HG03520 (cell line): ENCODE measurements at regions not wholly inside any gene's neighbourhood (a gene's known extent, or its start where the extent isn't known, plus 50 kb on each side); places are given as distances from the start of the nearest gene placed in this dataset.

Experiments used
- ATAC-seq: cut with Tn5 transposase; IDR thresholded peaks from one replicate; pipeline ENCODE4 v1.9.1; 2021; ENCODE audit warnings: mild to moderate bottlenecking, moderate library complexity; ENCODE audit not compliant: unreplicated experiment

DNA sequence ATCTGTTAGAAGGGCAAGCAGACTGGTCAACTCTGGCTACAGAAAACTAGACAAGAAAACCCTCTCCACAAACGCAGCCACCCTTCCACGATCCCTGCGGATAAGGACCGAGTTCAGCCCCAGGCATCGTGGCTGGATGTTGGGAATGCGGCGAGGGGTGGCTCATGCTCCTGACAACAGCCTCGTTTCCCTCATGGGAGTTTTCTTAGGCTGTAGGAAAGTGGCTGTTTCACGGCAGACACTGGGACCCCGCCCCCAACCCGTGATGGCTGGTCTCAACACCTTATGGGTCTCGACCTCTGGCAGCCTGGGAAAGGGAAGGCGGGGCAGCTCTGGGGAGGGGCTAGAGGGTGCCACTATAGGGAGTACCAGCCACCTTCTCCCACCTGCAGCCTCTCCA lies 123.3 kb downstream of the RFLNA start:
- no peak for ATAC-seq

DNA sequence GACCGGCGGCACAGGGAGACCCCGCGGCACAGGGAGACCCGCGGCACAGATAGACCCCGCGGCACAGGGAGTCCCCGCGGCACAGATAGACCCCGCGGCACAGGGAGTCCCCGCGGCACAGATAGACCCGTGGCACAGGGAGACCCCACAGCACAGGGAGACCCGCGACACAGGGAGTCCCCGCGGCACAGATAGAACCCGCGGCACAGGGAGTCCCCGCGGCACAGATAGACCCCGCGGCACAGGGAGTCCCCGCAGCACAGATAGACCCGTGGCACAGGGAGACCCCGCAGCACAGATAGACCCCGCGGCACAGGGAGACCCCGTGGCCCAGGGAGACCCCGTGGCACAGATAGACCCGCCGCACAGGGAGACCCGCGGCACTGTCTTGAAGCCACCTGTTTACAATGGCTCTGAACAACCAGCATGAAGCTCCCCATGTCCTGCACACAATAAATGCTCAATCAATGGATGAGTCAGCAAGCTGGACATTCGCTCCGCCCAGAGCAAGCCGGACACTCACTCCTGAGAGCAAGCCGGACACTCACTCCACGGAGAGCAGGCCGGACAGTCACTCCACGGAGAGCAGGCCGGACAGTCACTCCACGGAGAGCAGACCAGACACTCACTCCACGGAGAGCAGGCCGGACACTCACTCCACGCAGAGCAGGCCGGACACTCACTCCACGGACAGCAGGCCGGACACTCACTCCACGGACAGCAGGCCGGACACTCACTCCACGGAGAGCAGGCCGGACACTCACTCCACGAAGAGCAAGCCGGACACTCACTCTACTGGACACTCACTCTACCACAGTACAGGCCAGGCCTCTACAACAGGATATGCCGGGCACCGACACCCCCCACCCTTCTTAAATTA lies 121.9 kb downstream of the RFLNA start:
- ATAC-seq, result no peak

- ATAC-seq, result no peak
Observed at GRCh38 chr12:124415064-124415463, 120.2 kb downstream of the RFLNA start.

DNA sequence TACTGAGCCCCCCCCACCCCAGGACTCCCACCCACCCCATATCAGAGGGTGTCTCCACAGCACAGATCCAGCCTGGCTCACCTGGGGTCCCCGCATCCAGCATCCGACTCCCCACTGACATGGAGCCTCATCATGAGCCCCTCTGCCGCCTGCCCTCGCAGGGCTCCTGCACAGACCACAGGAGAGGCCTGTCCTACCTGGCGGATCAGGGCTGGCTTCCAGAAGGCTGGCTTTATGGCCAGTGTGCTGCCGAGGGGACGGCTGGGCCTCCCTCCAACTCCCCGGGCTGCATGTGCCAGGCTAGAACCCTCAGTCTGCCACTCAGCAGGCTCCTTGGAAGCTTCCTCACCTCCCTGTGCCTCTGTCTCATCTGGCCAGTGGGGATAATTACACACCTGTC lies 119.0 kb downstream of the RFLNA start:
- ATAC-seq, result no peak

DNA sequence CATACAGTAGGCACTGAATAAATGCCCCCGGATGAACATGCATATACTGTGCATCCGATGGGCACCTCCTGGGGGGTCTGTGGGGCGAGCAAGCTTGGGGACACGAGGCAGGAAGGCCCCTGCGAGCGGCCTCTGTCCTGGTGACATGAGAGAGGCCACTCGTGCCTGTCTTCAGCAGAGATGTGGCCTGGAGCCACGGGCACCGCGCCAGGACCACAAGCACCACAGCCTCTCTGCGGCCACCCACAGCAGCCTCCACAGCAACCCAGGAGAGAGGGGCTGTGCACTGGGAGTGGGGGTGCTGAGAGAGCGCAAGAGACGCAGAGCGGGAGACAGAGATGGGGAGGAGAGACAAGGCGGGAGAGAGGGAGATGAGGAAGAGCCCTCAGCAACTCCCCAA lies 118.5 kb downstream of the RFLNA start:
- ATAC-seq, result no peak

DNA sequence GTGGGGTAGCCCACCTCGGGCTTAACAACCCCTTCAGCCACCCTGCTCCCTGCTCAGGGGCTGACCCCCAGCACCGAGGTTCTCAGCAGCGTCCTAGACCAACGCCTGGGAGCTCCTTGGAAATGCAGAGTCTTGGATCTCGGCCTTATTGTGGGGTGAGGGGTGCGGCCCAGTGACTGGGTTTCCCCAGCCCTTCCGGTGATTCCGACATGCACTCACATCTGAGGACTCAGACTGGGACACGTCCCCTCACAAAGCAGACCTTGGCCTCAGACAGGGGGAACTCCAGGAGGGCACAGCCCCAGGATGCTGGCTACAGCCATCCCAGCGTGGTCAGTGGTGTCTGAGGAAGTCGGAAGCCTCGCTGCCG lies 117.7 kb downstream of the RFLNA start:
- no peak for ATAC-seq

DNA sequence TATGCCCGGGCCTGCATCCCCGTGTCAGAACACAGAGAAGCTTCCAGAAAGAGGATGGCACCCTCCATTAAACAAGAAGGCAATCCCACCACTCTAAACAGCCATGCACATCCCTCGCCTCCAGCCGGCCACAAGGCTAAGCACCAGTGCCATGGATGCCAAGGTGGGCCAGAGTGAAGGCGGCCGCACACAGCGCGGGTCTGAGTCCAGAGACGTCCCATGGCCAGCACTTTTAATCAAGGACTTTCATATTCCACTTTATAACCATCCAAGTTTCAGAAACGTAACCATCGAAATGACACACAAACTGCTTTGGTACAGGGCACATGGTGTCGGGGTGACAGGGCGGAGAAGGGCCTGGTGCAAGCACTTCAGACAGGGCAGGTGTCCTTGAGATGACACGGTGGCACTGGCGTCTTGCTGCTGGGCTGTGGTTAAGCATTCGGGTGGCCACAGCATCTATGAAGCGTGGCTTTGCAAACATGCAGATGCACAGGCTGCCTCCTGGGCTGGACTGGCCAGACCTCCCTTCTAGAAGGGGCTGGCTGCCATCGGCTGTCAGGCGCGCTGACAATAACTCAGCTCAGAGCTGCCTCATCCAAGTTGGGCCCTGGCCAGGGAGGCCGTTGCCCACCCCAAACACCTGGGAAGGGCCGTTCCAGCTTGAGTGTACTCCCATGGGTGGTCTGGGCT lies 117.2 kb downstream of the RFLNA start:
- no peak for ATAC-seq

- no peak for ATAC-seq
Observed at GRCh38 chr12:124411281-124411878, 116.5 kb downstream of the RFLNA start.

- ATAC-seq, result no peak
Observed at GRCh38 chr12:124410354-124411175, 115.7 kb downstream of the RFLNA start.

GRCh38 chr12:124408822-124409517 lies 114.1 kb downstream of the RFLNA start:
- ATAC-seq, result no peak

DNA sequence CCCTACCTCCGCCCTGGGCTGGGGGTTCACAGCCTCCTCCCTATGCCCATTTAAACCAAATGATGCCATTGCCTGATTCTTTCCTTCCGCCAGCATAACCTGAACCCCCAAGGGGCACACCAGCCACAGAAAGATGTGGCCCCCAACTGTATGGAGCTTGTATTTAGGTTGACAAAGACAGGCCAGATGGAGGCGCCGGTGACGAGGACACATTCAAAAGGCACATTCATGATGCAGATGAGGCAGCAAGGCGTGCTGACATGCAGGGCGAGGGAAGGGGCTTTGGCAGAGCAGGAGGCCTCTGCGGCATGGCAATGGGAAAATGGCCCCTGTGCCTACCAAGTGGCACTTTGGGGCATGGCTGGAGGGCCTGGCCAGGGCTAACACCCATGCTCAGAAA lies 112.2 kb downstream of the RFLNA start:
- no peak for ATAC-seq

DNA sequence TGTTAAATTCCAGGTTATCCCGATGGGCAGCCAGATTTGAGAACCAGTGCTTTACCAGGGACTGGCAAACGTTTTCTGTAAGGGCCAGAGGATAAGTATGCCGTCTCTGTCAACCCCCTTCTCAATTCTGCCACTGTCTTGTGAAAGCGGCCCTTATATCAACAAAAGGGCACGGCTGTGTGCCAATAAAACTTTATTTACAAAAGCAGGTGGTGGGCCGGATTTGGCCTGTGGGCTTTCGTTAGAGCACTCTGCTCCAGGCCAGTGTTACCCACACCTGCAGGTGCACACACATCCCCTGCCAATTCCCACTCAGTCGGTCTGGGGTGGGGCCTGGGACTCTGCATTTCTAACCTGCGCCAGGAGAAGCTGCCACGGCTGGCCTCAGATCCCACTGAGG lies 111.2 kb downstream of the RFLNA start:
- ATAC-seq, result no peak

GRCh38 chr12:124405592-124405991 lies 110.7 kb downstream of the RFLNA start:
- ATAC-seq, result no peak

DNA sequence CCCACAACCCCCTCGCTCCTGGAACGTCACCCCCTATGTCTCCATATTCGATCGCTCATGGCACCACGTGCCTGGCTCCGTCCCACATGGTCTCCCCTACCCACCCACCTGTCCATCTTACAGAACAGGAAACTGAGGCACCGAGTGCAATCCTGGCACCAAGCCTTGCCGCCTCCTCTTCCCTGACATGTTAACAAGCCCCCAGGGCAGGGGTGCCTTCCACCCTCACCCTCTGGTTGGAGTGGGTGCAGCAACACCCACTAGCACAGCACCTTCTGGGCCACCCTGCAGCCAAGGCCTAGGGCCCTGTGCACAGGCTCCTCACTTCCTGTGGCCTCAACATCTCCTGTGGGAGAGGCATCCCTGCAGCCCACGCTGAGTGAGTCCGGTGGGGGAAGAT lies 110.3 kb downstream of the RFLNA start:
- ATAC-seq, result no peak

DNA sequence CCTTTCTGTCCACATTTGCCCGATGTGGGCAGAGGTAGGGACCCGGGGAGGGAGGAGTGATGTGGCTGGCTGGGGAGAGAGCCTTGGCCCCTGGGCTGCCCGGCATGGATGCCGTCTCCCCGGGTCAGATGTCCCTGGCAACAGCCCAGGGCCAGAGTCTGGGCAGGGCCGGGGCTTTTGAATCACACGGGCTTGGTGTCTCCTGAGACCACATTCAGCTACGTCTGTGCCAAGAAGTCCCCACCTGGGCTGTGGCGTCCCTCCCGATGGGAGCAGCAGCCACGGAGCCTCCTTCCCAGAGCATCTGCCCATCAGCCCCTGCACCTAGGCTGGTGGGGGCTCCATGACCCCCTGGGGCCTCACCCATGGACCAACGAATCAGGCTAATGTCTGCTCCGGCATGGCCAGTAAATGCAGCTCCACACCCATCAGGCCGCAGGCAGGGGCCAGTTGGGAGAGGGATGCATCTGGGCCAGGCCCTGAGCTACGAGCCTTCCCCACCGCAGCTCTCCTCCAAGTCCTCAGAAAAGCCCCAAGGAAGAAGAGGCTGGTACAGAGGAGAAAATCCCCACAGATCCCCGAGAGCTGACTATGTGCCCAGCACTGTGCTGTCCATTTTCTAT lies 109.4 kb downstream of the RFLNA start:
- no peak for ATAC-seq

- ATAC-seq, result no peak
Observed at GRCh38 chr12:124403273-124403672, 108.4 kb downstream of the RFLNA start.

- no peak for ATAC-seq
Observed at GRCh38 chr12:124402248-124403066, 107.6 kb downstream of the RFLNA start.

GRCh38 chr12:124401704-124402221 lies 106.9 kb downstream of the RFLNA start:
- no peak for ATAC-seq

GRCh38 chr12:124400124-124400523 lies 105.2 kb downstream of the RFLNA start:
- no peak for ATAC-seq
